ENCODE measurements at regions not wholly inside any gene's neighbourhood (a gene's known extent, or its start where the extent isn't known, plus 50 kb on each side); places are given as distances from the start of the nearest gene placed in this dataset.
"Not testable (repeated sequence)": the region's sequence is repeated elsewhere in the genome, so short reads cannot be mapped to it uniquely, and the experiment has no call there.

GRCh38 chr6:11452106-11452505 is 85.4 kb upstream of the TMEM170B start:
- not testable (repeated sequence) for DNase-seq (ENCODE audit: low read depth in 2 of 2)

DNA sequence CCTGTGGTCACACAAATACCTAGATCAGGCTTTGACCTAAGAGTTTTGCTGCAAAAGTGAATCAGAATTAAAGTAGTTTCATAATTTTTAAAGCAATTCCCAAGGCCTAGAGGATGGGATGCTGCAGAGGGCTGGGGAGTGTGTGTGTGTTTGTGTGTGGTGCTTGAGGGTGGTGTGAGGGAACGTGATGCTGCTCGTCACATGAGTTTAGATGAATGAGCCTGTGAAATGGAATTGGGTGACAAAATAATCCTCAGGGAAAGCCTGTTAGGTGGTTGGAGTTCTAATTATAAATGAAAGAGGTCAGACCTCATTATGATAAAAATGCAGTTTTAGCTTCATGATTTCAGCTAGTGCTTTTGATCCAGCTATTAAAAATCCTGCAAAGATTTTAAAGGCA is 87.5 kb upstream of the TMEM170B start:
- no peak for DNase-seq (ENCODE audit: low read depth in 2 of 2)

- no peak for DNase-seq (ENCODE audit: low read depth in 2 of 2)
These were observed 88.1 kb upstream of the TMEM170B start for GRCh38 chr6:11449408-11449807.

DNA sequence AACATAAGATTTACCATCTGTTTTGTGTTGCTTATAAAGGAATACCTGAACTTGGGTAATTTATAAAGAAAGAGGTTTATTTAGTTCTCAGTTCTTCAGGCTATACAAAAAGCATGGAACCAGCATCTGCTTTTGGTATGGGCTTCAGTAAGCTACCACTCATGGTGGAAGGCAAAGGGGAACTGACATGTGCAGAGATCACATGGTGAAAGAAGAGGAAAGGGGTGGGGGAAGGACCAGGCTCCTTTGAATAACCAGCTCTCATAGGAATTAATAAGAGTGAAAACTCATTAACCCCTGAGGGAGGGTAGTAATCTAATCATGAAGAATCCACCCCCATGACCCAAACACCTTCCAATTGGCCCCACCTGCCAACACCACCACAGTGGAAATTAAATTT is 89.5 kb upstream of the TMEM170B start:
- no peak for DNase-seq (ENCODE audit: low read depth in 2 of 2)

DNA sequence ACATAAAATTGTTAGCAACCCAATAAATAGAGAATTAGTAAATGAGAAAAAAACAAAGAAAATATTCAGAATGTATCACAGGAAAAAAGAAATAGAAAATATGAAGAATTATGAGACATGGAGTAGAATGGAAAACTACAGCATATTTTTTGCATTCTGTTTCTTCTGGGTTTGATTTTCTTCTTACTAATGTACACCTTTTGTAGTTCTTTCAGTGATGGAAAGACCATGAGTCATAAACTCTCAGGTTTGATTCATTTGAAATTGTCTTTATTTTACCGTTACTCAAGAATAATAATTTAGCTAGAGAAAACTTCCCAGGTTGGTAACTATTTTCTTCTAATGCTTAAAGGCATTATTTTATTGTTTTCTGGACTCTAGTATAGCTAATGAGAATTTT is 90.3 kb upstream of the TMEM170B start:
- DNase-seq (ENCODE audit: low read depth in 2 of 2), result no peak

DNA sequence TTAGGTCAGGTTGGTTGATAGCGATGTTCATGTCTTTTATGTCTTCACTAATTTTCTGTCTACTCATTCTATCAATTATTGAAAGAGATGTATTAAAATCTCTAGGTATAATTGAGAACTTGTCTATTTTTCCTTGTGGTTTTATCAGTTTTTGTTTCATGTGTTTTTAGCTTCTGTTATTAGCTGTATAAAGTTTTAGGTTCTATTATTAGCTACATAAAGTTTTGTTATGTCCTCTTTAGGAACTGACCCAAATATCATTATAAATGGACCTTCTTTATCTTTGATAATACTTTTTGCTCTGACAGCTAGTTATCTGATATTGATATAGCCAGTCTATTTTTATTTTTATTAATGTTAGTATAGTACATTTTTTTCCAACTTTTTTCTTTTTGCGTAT is 92.4 kb upstream of the TMEM170B start:
- no peak for DNase-seq (ENCODE audit: low read depth in 2 of 2)

- DNase-seq (ENCODE audit: low read depth in 2 of 2), result not testable (repeated sequence)
These were observed 94.4 kb upstream of the TMEM170B start for GRCh38 chr6:11443125-11443524.

DNA sequence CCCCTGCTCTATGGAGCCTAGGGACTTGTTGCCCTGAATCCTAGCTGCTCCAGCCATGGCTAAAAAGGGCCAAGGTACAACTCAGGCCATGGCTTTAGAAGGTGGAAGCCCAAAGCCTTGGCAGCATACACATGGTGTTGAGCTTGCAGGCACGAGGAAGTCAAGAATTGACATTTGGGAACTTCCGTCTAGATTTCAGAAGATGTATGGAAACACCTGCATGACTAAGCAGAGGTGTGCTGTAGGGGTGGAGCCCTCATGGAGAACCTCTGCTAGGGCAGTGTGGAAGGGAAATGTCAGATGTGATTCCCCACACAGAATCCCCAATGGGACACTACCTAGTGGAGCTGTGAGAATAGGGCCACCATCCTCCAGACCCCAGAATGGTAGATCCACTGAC is 95.1 kb upstream of the TMEM170B start:
- no peak for DNase-seq (ENCODE audit: low read depth in 2 of 2)

GRCh38 chr6:11439876-11440275 is 97.7 kb upstream of the TMEM170B start:
- DNase-seq (ENCODE audit: low read depth in 2 of 2), result no peak

DNA sequence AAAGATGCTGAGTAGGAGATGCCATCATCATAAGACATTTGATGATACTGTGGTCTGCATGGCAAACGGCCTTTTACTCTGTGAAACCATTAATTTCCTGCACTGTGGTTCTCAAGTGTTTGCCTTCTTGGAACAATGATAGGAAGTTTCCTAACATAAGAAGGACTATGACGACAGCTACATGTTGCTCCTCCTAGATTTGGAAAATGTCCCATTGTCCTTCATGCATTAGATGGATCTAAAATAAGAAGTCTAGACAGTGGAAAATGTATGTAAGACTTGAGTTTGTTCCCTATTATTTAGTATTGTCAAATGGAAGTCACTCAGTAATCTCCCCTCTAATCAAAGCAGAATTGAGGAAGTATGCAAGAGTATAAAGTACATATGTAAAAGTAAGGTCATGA is 98.5 kb upstream of the TMEM170B start:
- no peak for DNase-seq (ENCODE audit: low read depth in 2 of 2)

GRCh38 chr6:11437824-11438459 is 99.6 kb upstream of the TMEM170B start:
- no peak for DNase-seq (ENCODE audit: low read depth in 2 of 2)

- no peak for DNase-seq (ENCODE audit: low read depth in 2 of 2)
These were observed 100.9 kb upstream of the TMEM170B start for GRCh38 chr6:11436508-11437096.

DNA sequence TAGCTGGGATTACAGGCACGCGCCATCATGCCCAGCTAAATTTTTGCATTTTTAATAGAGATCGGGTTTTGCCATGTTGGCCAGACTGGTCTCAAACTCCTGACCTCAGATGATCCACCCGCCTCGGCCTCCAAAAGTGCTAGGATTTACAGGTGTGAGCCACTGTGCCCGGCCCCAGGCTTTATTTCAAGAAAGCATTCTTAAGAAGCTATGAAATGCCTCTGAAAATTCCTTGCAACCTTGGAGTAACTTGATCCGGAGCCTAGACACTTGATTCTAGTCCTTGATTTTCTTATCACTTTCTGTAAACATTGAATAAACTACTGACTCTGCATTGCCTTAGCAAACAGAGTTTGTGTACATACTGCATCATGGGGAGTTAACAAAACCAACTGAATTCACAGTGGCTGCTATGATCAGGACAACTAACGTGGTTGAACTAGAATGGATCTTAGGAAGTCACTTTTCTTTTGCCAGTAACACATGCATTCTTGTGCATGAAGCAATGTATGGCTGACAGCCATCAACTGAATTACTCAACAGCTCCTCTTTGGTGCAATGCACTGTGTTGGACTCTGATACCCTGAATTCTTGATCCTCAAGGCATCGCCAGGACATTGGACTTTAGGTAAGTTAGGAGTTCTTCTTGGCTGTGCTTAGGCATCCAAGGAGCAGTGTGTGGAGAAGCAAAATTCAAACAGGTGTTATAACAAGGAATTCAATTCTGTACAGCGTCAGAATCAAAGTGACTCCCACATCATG is 102.8 kb upstream of the TMEM170B start:
- DNase-seq (ENCODE audit: low read depth in 2 of 2), result no peak

GRCh38 chr6:11433860-11434259 is 103.7 kb upstream of the TMEM170B start:
- DNase-seq (ENCODE audit: low read depth in 2 of 2), result no peak

DNA sequence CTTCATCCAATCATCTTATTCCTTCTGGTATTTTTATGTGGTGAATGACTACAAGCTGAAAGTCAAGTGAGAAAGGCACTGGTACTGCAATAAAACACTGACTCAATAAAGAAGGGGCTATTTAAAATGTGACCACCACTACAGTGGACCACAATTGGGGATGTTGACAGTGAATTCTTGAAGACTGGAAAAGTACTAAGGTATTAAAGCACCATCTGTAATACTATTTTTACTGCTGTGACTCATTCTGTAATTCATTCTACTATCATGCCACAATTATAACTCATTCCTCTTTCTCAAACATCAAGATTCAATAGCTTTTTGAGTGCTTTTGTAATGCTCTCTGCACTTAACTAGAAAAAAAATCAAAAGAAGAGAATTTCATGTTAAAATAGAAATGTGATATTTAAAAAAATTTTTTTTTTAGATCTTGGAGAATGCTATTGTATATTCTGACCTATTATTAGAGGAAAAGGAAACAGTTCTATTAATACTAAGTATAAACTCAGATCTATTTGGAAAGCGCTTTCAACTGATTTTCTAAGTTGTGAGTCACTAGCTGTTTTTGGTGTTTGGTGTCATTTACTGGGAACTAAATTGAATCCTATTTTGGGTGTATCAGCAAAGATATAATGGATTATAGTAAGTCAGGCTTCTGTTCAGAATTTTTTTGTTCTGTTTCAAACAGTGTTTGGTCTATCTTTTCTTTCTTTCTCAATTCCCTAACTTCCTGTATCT is 104.7 kb upstream of the TMEM170B start:
- no peak for DNase-seq (ENCODE audit: low read depth in 2 of 2)

DNA sequence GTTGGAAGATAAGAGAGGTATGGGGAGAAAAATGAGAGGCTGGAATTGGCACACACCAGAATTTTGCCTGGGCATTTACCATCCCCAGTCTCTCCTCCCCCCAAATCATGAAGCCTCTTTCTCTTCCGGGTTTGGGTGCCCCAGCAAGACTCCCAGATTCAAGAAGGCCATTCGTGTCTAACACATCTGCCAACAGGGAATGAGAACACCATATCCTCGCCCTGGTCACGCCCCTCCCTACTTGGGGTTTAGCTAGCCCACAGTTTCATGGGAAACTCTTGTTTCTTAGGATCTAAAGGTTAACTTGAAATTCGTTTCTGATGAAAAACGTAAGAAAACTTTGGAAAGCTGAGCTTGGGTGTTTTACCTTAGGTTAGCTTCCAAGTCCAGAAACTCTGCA is 105.5 kb upstream of the TMEM170B start:
- DNase-seq (ENCODE audit: low read depth in 2 of 2), result no peak

DNA sequence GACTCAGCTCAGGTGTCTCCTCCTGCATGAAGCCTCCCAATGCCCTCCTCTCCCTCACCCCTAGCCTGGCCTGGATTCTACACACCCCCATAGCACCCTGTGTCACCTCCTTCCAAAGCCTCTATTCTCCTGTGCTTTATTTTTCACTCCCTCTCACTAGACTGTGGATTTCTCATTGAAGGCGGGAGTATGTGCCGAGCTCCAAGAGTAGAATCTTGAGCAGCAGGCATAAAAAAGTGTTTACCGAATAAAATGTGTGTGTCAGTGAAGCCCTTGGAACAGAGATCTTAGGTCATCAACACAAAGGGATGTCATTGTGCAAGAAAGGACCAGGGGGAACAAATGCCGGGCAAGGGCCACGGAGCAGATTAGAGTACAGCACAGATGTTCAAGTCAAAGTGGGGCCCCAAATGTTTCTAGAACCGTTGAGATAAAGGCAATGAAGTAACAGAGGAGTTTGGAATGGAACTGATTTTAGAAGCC is 106.1 kb upstream of the TMEM170B start:
- DNase-seq (ENCODE audit: low read depth in 2 of 2), result no peak

DNA sequence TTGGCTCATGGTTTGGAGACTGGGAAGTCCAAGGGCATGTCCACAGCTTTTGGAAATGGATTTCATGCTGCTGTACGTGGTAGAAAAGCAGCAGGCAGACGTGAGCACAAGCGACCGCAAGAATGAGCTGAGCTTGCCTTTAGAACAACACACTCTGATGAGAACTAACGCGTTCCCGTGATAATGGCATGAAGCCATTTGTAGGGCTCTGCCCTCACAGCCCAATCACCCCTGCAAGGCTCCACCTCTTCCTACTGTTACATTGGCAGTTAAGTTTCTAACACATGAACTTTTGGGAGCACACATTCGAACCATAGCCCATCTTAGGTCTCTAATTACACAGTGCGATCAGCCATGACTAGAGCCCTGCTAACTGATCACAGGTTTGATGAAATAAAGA is 107.5 kb upstream of the TMEM170B start:
- no peak for DNase-seq (ENCODE audit: low read depth in 2 of 2)

GRCh38 chr6:11429577-11429976 is 108.0 kb upstream of the TMEM170B start:
- no peak for DNase-seq (ENCODE audit: low read depth in 2 of 2)

- DNase-seq (ENCODE audit: low read depth in 2 of 2), result no peak
These were observed 108.7 kb upstream of the TMEM170B start for GRCh38 chr6:11428895-11429294.

DNA sequence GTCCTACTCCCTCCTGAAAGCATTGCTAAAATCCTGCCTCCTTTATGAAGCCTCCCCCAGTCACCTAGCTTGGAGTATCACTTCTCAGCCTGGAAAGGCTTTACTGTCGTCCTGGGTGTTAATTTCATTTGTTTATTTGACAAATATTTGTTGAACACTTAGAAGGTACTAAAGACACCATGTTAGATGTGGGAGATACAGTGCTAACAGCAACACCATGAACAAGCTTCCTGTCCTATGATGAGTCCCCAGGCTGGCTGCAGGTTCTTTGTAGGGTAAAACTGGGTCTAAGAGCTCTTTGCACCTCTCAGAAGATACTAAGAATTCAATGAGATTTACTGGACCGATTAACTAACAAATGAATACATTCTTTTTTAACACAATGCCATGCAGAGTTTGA is 109.2 kb upstream of the TMEM170B start:
- DNase-seq (ENCODE audit: low read depth in 2 of 2), result no peak

- DNase-seq (ENCODE audit: low read depth in 2 of 2), result no peak
These were observed 109.8 kb upstream of the TMEM170B start for GRCh38 chr6:11427723-11428245.

Measured in stimulated activated CD4-positive, alpha-beta T cell treated with anti-CD3 and anti-CD28 coated beads, Interleukin-4, amount 100 ng/mL, for 48 hours (primary cell).